GM18858 (cell line): ENCODE measurements at regions not wholly inside any gene's neighbourhood (a gene's known extent, or its start where the extent isn't known, plus 50 kb on each side); places are given as distances from the start of the nearest gene placed in this dataset.
"Not testable (repeated sequence)": the region's sequence is repeated elsewhere in the genome, so short reads cannot be mapped to it uniquely, and the experiment has no call there.

Experiments
- ATAC-seq: cut with Tn5 transposase; IDR thresholded peaks from one replicate; pipeline ENCODE4 v1.9.1; 2021; ENCODE audit not compliant: unreplicated experiment

- no peak for ATAC-seq
Observed at GRCh38 chr5:160479220-160479619, 57.6 kb downstream of the PTTG1 start.

- ATAC-seq, result no peak
Observed at GRCh38 chr5:160479926-160480325, 58.3 kb downstream of the PTTG1 start.

- no peak for ATAC-seq
Observed at GRCh38 chr5:160480652-160481051, 59.0 kb downstream of the PTTG1 start.

GRCh38 chr5:160484678-160485077, 63.0 kb downstream of the PTTG1 start:
- no peak for ATAC-seq

GRCh38 chr5:160485364-160485969, 63.8 kb downstream of the PTTG1 start:
- ATAC-seq, result no peak

GRCh38 chr5:160486573-160486972, 64.9 kb downstream of the PTTG1 start:
- ATAC-seq, result peak; percentile 55

GRCh38 chr5:160488394-160489325, 67.0 kb downstream of the PTTG1 start:
- no peak for ATAC-seq

- ATAC-seq, result no peak
Observed at GRCh38 chr5:160491438-160491837, 69.8 kb downstream of the PTTG1 start.

GRCh38 chr5:160492565-160492964, 70.9 kb downstream of the PTTG1 start:
- no peak for ATAC-seq

- no peak for ATAC-seq
Observed at GRCh38 chr5:160493806-160494338, 72.2 kb downstream of the PTTG1 start.

GRCh38 chr5:160494451-160494850, 72.8 kb downstream of the PTTG1 start:
- ATAC-seq, result no peak

GRCh38 chr5:160496334-160496733, 74.7 kb downstream of the PTTG1 start:
- peak; percentile 45 for ATAC-seq

- no peak for ATAC-seq
Observed at GRCh38 chr5:160496784-160497183, 75.1 kb downstream of the PTTG1 start.

- ATAC-seq, result no peak
Observed at GRCh38 chr5:160497878-160498277, 76.2 kb downstream of the PTTG1 start.

- ATAC-seq, result not testable (repeated sequence)
Observed at GRCh38 chr5:160498441-160499043, 76.9 kb downstream of the PTTG1 start.

GRCh38 chr5:160500786-160501779, 79.4 kb downstream of the PTTG1 start:
- peak; percentile 41 for ATAC-seq

GRCh38 chr5:160504906-160505305, 83.3 kb downstream of the PTTG1 start:
- no peak for ATAC-seq

GRCh38 chr5:160506006-160507004, 84.7 kb downstream of the PTTG1 start:
- peak; percentile 67 for ATAC-seq

GRCh38 chr5:160507221-160507721, 85.6 kb downstream of the PTTG1 start:
- no peak for ATAC-seq
